NCI-H2107 treated with DMSO at 0.1 percent for 48 hours (cell line): ENCODE measurements at regions not wholly inside any gene's neighbourhood (a gene's known extent, or its start where the extent isn't known, plus 50 kb on each side); places are given as distances from the start of the nearest gene placed in this dataset.
A peak's percentile ranks its signal among the peaks of the same experiment; 100 is the strongest.

Source experiments
- DNase-seq: peaks from one replicate; lab custom pipeline; 2025; ENCODE audit not compliant: unreplicated experiment; lab: John Stamatoyannopoulos, UW

DNA sequence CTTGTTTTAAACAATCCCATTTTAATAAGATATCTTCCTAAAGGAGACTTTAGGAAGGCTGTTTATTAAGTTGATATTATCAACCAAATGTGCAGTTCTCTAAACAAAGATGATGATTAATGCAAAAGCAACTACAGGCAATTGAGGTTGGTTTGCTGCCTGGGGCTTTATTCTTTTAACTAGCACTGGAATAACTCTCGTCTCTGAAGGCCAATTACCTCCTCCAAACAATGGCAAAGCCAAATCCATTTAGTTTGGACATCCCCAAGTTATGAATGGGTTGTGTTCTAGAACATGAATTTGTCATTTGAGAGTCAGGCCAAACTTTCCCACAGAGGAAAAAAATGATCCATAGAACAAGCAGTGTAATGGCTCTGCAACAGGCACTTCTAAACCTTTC, 114.1 kb downstream of the SLC16A9 start:
- DNase-seq = no peak

- no peak for DNase-seq
These were observed 115.9 kb downstream of the SLC16A9 start for GRCh38 chr10:59593768-59594167.

GRCh38 chr10:59589796-59590195, 119.9 kb downstream of the SLC16A9 start:
- DNase-seq = no peak

DNA sequence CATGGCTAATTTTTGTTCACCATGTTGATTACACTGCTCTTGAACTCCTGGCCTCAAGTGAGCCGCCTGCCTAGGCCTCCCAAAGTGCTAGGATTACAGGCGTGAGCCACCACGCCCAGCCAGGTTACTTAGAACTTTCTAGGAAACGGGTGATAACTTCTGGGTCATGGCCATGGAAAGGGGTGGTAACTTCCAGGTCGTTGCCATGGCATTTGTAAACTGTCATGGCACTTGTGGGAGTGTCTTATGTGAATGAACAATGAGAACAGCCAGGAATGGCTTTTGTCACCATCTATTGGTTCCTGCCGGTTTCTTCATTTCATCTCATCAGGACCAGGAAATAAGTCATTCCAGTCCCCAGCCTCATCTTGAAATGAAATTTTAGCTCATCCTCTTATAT, 120.9 kb downstream of the SLC16A9 start:
- no peak for DNase-seq

GRCh38 chr10:59587756-59588140, 121.9 kb downstream of the SLC16A9 start:
- DNase-seq = no peak

DNA sequence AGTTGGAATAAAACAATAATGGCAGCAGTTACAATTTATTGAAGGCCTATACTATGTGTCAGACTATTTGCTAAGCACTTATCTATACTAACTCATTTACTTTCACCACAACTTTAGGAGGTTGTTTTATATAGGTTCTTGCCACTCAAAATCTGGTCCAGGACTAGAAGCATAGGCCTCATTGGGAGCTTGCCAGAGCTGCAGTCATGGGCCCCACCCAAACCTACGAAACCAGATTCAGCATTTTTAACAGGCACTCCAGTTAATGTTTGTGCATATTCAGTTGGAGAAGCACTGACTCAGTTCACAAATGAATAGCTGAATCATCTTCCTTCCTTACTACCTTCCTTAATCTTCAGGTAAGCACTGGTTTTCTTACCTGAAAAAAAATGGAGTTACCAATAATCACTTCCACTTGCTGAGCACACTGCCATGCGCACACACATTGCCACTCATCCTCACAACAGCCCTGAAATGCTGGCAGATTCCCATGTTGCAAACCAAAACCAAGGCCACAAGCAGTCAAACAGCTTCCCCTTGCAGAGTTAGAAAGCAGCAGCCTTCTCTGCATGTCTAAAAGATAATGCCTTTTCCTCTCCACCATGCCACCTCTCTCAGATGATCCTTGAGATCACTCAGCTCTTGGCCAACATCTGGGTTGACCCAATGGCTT, 122.4 kb downstream of the SLC16A9 start:
- no peak for DNase-seq

GRCh38 chr10:59586407-59586891, 123.2 kb downstream of the SLC16A9 start:
- no peak for DNase-seq

- DNase-seq = no peak
These were observed 124.5 kb downstream of the SLC16A9 start for GRCh38 chr10:59585046-59585700.

DNA sequence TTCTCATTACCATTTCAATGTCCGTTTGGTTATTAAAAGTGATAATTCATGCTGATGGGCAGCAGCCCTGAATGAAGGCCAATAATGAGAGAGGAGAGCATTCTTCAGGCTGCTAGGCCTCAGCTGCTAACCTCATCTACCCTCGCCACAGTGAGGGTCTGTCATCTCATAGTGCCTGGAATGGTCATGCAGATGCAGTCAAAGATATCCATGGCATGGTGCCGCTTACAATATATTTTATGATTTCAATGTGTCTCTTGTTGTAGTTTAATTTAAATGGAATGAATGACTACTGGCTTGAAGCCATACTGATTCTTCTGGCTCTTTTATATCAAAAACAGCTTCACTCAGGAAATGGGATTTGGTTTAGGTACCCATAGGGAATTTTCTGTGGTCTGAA, 126.9 kb downstream of the SLC16A9 start:
- no peak for DNase-seq

DNA sequence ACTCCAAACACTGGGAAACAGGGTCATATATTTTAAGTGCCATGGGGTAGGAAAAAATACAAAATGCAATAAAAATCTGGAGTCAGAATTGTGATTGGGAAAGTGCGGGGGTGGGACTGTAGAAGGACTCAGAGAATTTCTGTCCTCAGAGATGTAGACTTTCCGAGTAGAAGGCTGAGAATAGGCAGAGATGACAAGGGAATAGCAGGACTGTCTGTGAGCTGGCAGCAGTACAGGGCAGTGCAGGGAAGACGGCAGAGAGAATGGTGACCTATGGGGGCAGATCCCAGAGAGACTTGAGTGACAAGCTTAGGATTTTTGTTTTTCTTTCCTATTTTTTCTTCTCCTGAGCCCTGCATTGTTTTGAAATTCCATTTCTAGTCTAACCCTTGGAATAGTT, 127.6 kb downstream of the SLC16A9 start:
- no peak for DNase-seq

GRCh38 chr10:59580026-59580863, 129.4 kb downstream of the SLC16A9 start:
- DNase-seq = peak; percentile 5

DNA sequence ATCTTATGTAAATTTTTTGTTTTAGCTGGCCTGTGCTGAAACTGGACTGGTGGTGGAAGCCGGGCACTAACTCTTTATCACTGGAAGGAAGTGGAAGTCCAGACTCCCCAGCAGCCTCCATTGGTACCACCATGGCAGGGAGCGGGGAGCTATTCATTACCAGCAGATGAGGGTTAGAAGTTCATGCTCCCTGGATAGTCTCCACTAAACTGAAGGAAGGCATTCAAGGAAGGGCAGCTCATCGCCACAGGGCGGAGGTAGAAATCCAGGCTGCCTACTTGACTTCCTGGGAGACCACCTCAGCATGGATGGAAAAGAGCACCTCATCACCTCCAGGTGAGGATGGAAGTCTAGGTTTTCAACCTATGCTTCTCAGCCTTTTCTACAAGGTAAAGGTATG, 130.9 kb downstream of the SLC16A9 start:
- no peak for DNase-seq

DNA sequence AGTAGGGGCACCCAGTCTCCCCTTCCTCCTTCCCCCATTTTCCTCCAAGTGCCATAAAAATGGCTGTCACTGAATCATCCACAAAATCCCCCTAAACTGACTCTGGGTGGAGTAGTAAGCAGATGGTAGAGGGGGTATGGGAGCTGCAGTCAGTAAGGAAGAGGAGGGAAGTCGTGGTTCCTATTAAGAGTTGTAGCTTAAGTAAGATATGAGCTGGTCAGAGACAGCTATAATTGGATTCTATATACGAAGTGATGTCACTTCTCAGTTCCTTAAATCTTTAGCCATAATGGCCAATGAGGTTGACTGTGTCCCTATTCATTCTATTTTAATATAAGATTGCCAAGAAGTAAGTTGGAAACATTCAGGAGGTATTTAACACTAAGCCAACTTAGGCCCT, 131.7 kb downstream of the SLC16A9 start:
- no peak for DNase-seq

DNA sequence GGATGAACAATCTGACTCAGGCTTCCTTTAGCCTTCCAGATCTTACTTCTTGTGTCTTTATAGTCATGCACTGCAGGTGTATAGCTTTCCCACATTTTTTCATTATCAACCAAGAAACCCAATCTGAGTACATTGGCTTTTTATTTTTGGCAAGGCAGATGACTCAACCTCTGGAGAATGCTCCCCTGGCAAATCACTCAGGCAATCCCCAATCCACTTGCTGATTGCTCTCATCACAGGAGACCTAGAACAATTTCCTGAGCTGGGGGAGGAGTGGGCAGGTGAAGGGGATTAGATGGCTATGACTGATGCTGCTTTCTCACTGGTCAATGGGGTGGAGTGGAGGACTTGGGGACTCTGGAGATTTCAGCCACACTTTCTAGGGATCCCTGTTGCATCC, 134.4 kb downstream of the SLC16A9 start:
- DNase-seq = no peak

GRCh38 chr10:59563531-59563930, 146.1 kb downstream of the SLC16A9 start:
- no peak for DNase-seq

GRCh38 chr10:59562126-59562525, 147.5 kb downstream of the SLC16A9 start:
- DNase-seq = no peak

- DNase-seq = no peak
These were observed 148.1 kb downstream of the SLC16A9 start for GRCh38 chr10:59561477-59562121.

DNA sequence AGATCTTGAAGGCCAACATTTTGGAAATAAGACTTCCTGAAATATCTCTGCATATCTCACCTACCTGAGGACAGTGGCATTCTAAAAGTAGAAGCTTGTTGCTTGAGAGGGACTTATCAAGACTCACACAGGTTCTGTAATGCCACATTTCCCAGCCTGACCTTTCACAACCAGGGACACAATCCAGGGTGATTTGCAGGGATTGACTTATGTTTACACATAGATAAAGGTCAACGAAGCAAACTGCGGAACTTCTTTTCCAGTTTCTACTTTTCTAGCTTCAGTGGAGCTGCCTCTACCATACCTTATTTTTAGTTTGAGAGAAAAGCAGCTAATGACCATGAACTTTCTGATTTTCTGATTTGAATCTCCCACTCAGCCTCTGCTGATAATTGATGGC, 148.7 kb downstream of the SLC16A9 start:
- DNase-seq = no peak

- DNase-seq = no peak
These were observed 149.5 kb downstream of the SLC16A9 start for GRCh38 chr10:59560161-59560560.

DNA sequence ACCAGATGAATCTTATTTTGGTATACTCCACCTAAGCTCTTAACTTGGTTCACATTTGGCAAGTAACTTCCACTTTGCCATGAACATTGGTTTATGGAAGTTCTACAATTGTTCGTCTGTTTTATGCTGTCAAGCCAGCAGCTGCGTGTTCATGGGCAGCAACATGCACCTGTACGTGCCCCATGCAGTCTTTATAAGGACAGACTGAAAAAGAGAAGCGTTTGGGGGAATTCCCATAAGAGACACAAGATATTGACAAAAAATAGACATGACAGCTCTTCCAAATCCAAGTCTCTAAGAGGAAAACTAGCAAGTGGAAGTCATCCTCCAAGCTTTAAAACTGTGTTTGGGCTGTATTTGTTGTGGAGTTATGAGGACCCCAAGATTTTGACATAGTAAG, 151.6 kb downstream of the SLC16A9 start:
- no peak for DNase-seq

DNA sequence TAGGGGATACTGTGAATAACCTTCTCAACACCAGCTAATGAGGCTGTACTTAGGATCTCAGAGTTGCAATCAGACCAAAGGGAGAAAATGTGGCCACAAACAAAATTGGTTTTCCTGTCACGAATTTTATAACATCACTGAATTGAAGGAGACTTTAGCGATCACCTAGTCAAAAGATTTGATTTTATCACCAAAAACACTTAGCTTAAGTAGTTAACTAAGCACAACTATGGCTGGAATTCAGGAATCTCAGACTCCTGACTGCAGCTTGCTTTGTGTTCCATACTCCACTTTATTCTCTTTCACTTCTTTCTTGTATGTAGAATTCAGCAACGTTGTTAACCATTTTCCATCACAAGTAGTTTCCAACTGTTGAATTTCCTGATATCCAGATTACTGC, 152.0 kb downstream of the SLC16A9 start:
- no peak for DNase-seq
